GM18858 (cell line): ENCODE measurements at regions not wholly inside any gene's neighbourhood (a gene's known extent, or its start where the extent isn't known, plus 50 kb on each side); places are given as distances from the start of the nearest gene placed in this dataset.

ENCODE experiments used
- ATAC-seq: cut with Tn5 transposase; IDR thresholded peaks from one replicate; pipeline ENCODE4 v1.9.1; 2021; ENCODE audit not compliant: unreplicated experiment

- ATAC-seq, result no peak
Observed at GRCh38 chr15:92304223-92304975, 89.3 kb upstream of the ST8SIA2 start.

GRCh38 chr15:92305343-92305742 lies 88.3 kb upstream of the ST8SIA2 start:
- no peak for ATAC-seq

- ATAC-seq, result no peak
Observed at GRCh38 chr15:92306663-92307062, 87.0 kb upstream of the ST8SIA2 start.

- ATAC-seq, result no peak
Observed at GRCh38 chr15:92315144-92315543, 78.5 kb upstream of the ST8SIA2 start.

- no peak for ATAC-seq
Observed at GRCh38 chr15:92315595-92316211, 78.0 kb upstream of the ST8SIA2 start.

GRCh38 chr15:92316586-92317295 lies 76.9 kb upstream of the ST8SIA2 start:
- no peak for ATAC-seq

GRCh38 chr15:92320012-92320699 lies 73.5 kb upstream of the ST8SIA2 start:
- no peak for ATAC-seq

GRCh38 chr15:92322566-92323355 lies 70.9 kb upstream of the ST8SIA2 start:
- ATAC-seq, result no peak

GRCh38 chr15:92323525-92323924 lies 70.2 kb upstream of the ST8SIA2 start:
- no peak for ATAC-seq

GRCh38 chr15:92324101-92324963 lies 69.3 kb upstream of the ST8SIA2 start:
- ATAC-seq, result no peak

- ATAC-seq, result no peak
Observed at GRCh38 chr15:92326236-92326635, 67.4 kb upstream of the ST8SIA2 start.

- no peak for ATAC-seq
Observed at GRCh38 chr15:92327033-92327432, 66.6 kb upstream of the ST8SIA2 start.

- no peak for ATAC-seq
Observed at GRCh38 chr15:92328207-92328606, 65.5 kb upstream of the ST8SIA2 start.

- no peak for ATAC-seq
Observed at GRCh38 chr15:92332125-92332899, 61.4 kb upstream of the ST8SIA2 start.

GRCh38 chr15:92333709-92334108 lies 60.0 kb upstream of the ST8SIA2 start:
- ATAC-seq, result no peak

GRCh38 chr15:92336419-92336987 lies 57.2 kb upstream of the ST8SIA2 start:
- ATAC-seq, result no peak

- no peak for ATAC-seq
Observed at GRCh38 chr15:92339361-92339760, 54.3 kb upstream of the ST8SIA2 start.
